ENCODE measurements at regions not wholly inside any gene's neighbourhood (a gene's known extent, or its start where the extent isn't known, plus 50 kb on each side); places are given as distances from the start of the nearest gene placed in this dataset.
A peak's percentile ranks its signal among the peaks of the same experiment; 100 is the strongest.

- no peak for DNase-seq (ENCODE audit: low read depth)
- no peak for TF ChIP-seq CTCF (IDR thresholded peaks at IDR 0.05; ENCODE audit: insufficient read depth, low read depth, low read length)
- H3K4me3 ChIP-seq (ENCODE audit: low read depth, low read length) = no peak overlapping the region
These were observed 94.3 kb upstream of the ARRDC3 start for GRCh38 chr5:91477408-91477807.

GRCh38 chr5:91474201-91474600 is 91.1 kb upstream of the ARRDC3 start:
- no peak for DNase-seq (ENCODE audit: low read depth)
- H3K4me3 ChIP-seq (ENCODE audit: low read depth, low read length) = no peak overlapping the region
- no peak for TF ChIP-seq CTCF (IDR thresholded peaks at IDR 0.05; ENCODE audit: insufficient read depth, low read depth, low read length)

GRCh38 chr5:91472631-91473030 is 89.5 kb upstream of the ARRDC3 start:
- TF ChIP-seq CTCF (IDR thresholded peaks at IDR 0.05; ENCODE audit: insufficient read depth, low read depth, low read length) = no peak
- H3K4me3 ChIP-seq (ENCODE audit: low read depth, low read length) = no peak overlapping the region
- DNase-seq (ENCODE audit: low read depth) = no peak

GRCh38 chr5:91469517-91470165 is 86.5 kb upstream of the ARRDC3 start:
- peak; percentile 74 for DNase-seq (ENCODE audit: low read depth)
- no peak for TF ChIP-seq CTCF (IDR thresholded peaks at IDR 0.05; ENCODE audit: insufficient read depth, low read depth, low read length)
- peak overlapping the region; percentile 10 for H3K4me3 ChIP-seq (ENCODE audit: low read depth, low read length)

GRCh38 chr5:91468651-91469422 is 85.7 kb upstream of the ARRDC3 start:
- DNase-seq (ENCODE audit: low read depth) = peak; percentile 18
- no peak overlapping the region for H3K4me3 ChIP-seq (ENCODE audit: low read depth, low read length)
- no peak for TF ChIP-seq CTCF (IDR thresholded peaks at IDR 0.05; ENCODE audit: insufficient read depth, low read depth, low read length)

GRCh38 chr5:91464886-91465646 is 81.9 kb upstream of the ARRDC3 start:
- H3K4me3 ChIP-seq (ENCODE audit: low read depth, low read length) = no peak overlapping the region
- no peak for TF ChIP-seq CTCF (IDR thresholded peaks at IDR 0.05; ENCODE audit: insufficient read depth, low read depth, low read length)
- no peak for DNase-seq (ENCODE audit: low read depth)
